ENCODE measurements at regions not wholly inside any gene's neighbourhood (a gene's known extent, or its start where the extent isn't known, plus 50 kb on each side); places are given as distances from the start of the nearest gene placed in this dataset.
"Not testable (repeated sequence)": the region's sequence is repeated elsewhere in the genome, so short reads cannot be mapped to it uniquely, and the experiment has no call there.

GRCh38 chr7:55743454-55743717 lies 119.2 kb downstream of the SEPTIN14 start:
- not testable (repeated sequence) for DNase-seq (ENCODE audit: low spot score); ATAC-seq

- not testable (repeated sequence) for ATAC-seq; DNase-seq (ENCODE audit: low spot score)
Observed at GRCh38 chr7:55742651-55743453, 119.7 kb downstream of the SEPTIN14 start.

- not testable (repeated sequence) for DNase-seq (ENCODE audit: low spot score); ATAC-seq
Observed at GRCh38 chr7:55741721-55742631, 120.6 kb downstream of the SEPTIN14 start.

GRCh38 chr7:55740633-55741250 lies 121.8 kb downstream of the SEPTIN14 start:
- ATAC-seq; DNase-seq (ENCODE audit: low spot score): not testable (repeated sequence)

GRCh38 chr7:55740053-55740452 lies 122.5 kb downstream of the SEPTIN14 start:
- not testable (repeated sequence) for ATAC-seq; DNase-seq (ENCODE audit: low spot score)

GRCh38 chr7:55736641-55737221 lies 125.8 kb downstream of the SEPTIN14 start:
- DNase-seq (ENCODE audit: low spot score); ATAC-seq: not testable (repeated sequence)

GRCh38 chr7:55733241-55734140 lies 129.1 kb downstream of the SEPTIN14 start:
- DNase-seq (ENCODE audit: low spot score) (no peak), ATAC-seq (no peak)

GRCh38 chr7:55731931-55732330 lies 130.6 kb downstream of the SEPTIN14 start:
- no peak for DNase-seq (ENCODE audit: low spot score)
- no peak for ATAC-seq

GRCh38 chr7:55730197-55730596 lies 132.4 kb downstream of the SEPTIN14 start:
- no peak for DNase-seq (ENCODE audit: low spot score)
- ATAC-seq, result no peak

GRCh38 chr7:55723621-55723941 lies 139.0 kb downstream of the SEPTIN14 start:
- DNase-seq (ENCODE audit: low spot score) (no peak), ATAC-seq (no peak)

GRCh38 chr7:55722874-55723620 lies 139.5 kb downstream of the SEPTIN14 start:
- DNase-seq (ENCODE audit: low spot score), result not testable (repeated sequence)
- peak; percentile 96 for ATAC-seq

GRCh38 chr7:55721004-55721403 lies 141.5 kb downstream of the SEPTIN14 start:
- ATAC-seq; DNase-seq (ENCODE audit: low spot score): not testable (repeated sequence)

GRCh38 chr7:55715247-55715867 lies 143.1 kb upstream of the VOPP1 start:
- not testable (repeated sequence) for ATAC-seq; DNase-seq (ENCODE audit: low spot score)

GRCh38 chr7:55714370-55714769 lies 142.1 kb upstream of the VOPP1 start:
- not testable (repeated sequence) for ATAC-seq; DNase-seq (ENCODE audit: low spot score)

GRCh38 chr7:55710312-55710711 lies 138.0 kb upstream of the VOPP1 start:
- DNase-seq (ENCODE audit: low spot score); ATAC-seq: not testable (repeated sequence)

GRCh38 chr7:55708028-55708427 lies 135.7 kb upstream of the VOPP1 start:
- not testable (repeated sequence) for DNase-seq (ENCODE audit: low spot score); ATAC-seq

- DNase-seq (ENCODE audit: low spot score); ATAC-seq: not testable (repeated sequence)
Observed at GRCh38 chr7:55707410-55707809, 135.1 kb upstream of the VOPP1 start.

- not testable (repeated sequence) for DNase-seq (ENCODE audit: low spot score); ATAC-seq
Observed at GRCh38 chr7:55706451-55707195, 134.3 kb upstream of the VOPP1 start.

All from left lobe of liver (tissue), 2 donors.